IMR-90 (cell line): ENCODE measurements at regions not wholly inside any gene's neighbourhood (a gene's known extent, or its start where the extent isn't known, plus 50 kb on each side); places are given as distances from the start of the nearest gene placed in this dataset.

Experiments used
- ATAC-seq: fragments of 200-7000 bp; cut with Tn5 transposase; 2 replicates; pipeline ENCODE4 v1.9.1; 2020; ENCODE audit warnings: low read depth, mild to moderate bottlenecking, moderate library complexity
- BruUV-seq: library from RNA; stranded (reverse); fragments of 400-500 nt; replicated peaks from 2 replicates; lab custom pipeline; 2021; lab: Mats Ljungman, UMichigan
- CTCF ChIA-PET: fragments of 300-600 bp; formaldehyde crosslinking; extraction: SDS; loops from one replicate; lab custom pipeline; 2021; ENCODE audit warnings: antibody characterized with exemption; lab: Yijun Ruan, JAX
- POLR2A ChIA-PET: fragments of 300-600 bp; sonication (Branson Sonifier 250); formaldehyde crosslinking; loops from one replicate; lab custom pipeline; 2022; ENCODE audit warnings: antibody characterized with exemption; ENCODE audit not compliant: unreplicated experiment; lab: Charles Lee
- DNase-seq: peaks from one replicate; pipeline ENCODE4 v3.0.0; 2013
- H2AFZ ChIP-seq: replicated peaks from 2 replicates; pipeline ENCODE3; 2013; ENCODE audit warnings: low read length, mild to moderate bottlenecking; ENCODE audit not compliant: poor library complexity
- H2AK5ac ChIP-seq: 2 replicates; pipeline ENCODE4 v1.6.1; 2013; ENCODE audit warnings: low read depth, low read length, inconsistent platforms
- H2AK9ac ChIP-seq: replicated peaks from 2 replicates; pipeline ENCODE3; 2013; ENCODE audit warnings: mild to moderate bottlenecking, low read depth, low read length, moderate library complexity; ENCODE audit not compliant: poor library complexity
- H2BK120ac ChIP-seq: 2 replicates; pipeline ENCODE4 v1.6.1; 2013; ENCODE audit warnings: low read depth, low read length, inconsistent platforms
- H2BK15ac ChIP-seq: 3 replicates; pipeline ENCODE4 v1.6.1; 2013; ENCODE audit warnings: low read depth, low read length, inconsistent platforms
- H2BK20ac ChIP-seq: 2 replicates; pipeline ENCODE4 v1.6.1; 2013; ENCODE audit warnings: low read depth, mild to moderate bottlenecking, inconsistent platforms, low read length, moderate library complexity
- H2BK5ac ChIP-seq: 2 replicates; pipeline ENCODE4 v1.6.1; 2013; ENCODE audit warnings: mild to moderate bottlenecking, low read depth, low read length, inconsistent platforms; ENCODE audit not compliant: poor library complexity, severe bottlenecking
- H3K14ac ChIP-seq: replicated peaks from 2 replicates; pipeline ENCODE4 v1.6.1; 2013; ENCODE audit warnings: low read depth, low read length, inconsistent platforms
- H3K18ac ChIP-seq: 2 replicates; pipeline ENCODE4 v1.6.1; 2013; ENCODE audit warnings: low read depth, low read length, control low read depth
- H3K23ac ChIP-seq: 2 replicates; pipeline ENCODE4 v1.6.1; 2013; ENCODE audit warnings: low read depth, low read length, inconsistent platforms
- H3K27ac ChIP-seq: 2 replicates; pipeline ENCODE4 v1.5.1; 2013; ENCODE audit warnings: mild to moderate bottlenecking, control low read depth, low read length; ENCODE audit not compliant: insufficient read depth
- H3K27me3 ChIP-seq: 2 replicates; pipeline ENCODE4 v1.6.1; 2013; ENCODE audit warnings: low read length; ENCODE audit not compliant: control insufficient read depth, insufficient read depth
- H3K36me3 ChIP-seq: 2 replicates; pipeline ENCODE4 v1.6.1; 2013; ENCODE audit warnings: low read length, mixed read lengths; ENCODE audit not compliant: control insufficient read depth, insufficient read depth
- H3K4ac ChIP-seq: 2 replicates; pipeline ENCODE4 v1.6.1; 2013; ENCODE audit warnings: low read depth, low read length, inconsistent platforms
- H3K4me1 ChIP-seq: 2 replicates; pipeline ENCODE4 v1.6.1; 2013; ENCODE audit warnings: low read length, mixed read lengths; ENCODE audit not compliant: control insufficient read depth, insufficient read depth
- H3K4me2 ChIP-seq: 2 replicates; pipeline ENCODE4 v1.6.1; 2013; ENCODE audit warnings: low read depth, mild to moderate bottlenecking, control low read depth, low read length, moderate library complexity
- H3K4me3 ChIP-seq: 2 replicates; pipeline ENCODE4 v1.5.1; 2013; ENCODE audit warnings: low read depth, mild to moderate bottlenecking, control low read depth, low read length, moderate library complexity; ENCODE audit not compliant: insufficient read depth
- H3K56ac ChIP-seq: 2 replicates; pipeline ENCODE4 v1.6.1; 2013; ENCODE audit warnings: low read length, inconsistent platforms; ENCODE audit not compliant: insufficient read depth; ENCODE audit errors: extremely low read depth
- H3K79me1 ChIP-seq, 2 experiments: 2 replicates each; pipeline ENCODE4 v1.6.1; 2013; ENCODE audit warnings: low read length in 2 of 2, inconsistent platforms in 1 of 2, low read depth in 1 of 2
- H3K9ac ChIP-seq: 2 replicates; pipeline ENCODE4 v1.6.1; 2013; ENCODE audit warnings: low read depth, low read length, control low read depth
- H3K9me1 ChIP-seq: 2 replicates; pipeline ENCODE4 v1.6.1; 2013; ENCODE audit warnings: low read length, inconsistent platforms; ENCODE audit not compliant: insufficient read depth
- H3K9me3 ChIP-seq: 2 replicates; pipeline ENCODE4 v1.6.1; 2013; ENCODE audit warnings: low read length; ENCODE audit not compliant: control insufficient read depth, insufficient read depth
- H4K20me1 ChIP-seq: 2 replicates; pipeline ENCODE4 v1.6.1; 2013; ENCODE audit warnings: low read length, inconsistent platforms; ENCODE audit not compliant: insufficient read depth
- H4K5ac ChIP-seq: 2 replicates; pipeline ENCODE4 v1.6.1; 2013; ENCODE audit warnings: mild to moderate bottlenecking, low read depth, low read length, control low read depth
- H4K8ac ChIP-seq, 2 experiments: 2 replicates each; pipeline ENCODE4 v1.6.1; 2013; ENCODE audit warnings: low read depth in 2 of 2, low read length in 2 of 2, control low read depth in 1 of 2, inconsistent platforms in 1 of 2
- H4K91ac ChIP-seq: 2 replicates; pipeline ENCODE4 v1.6.1; 2013; ENCODE audit warnings: low read depth, low read length, inconsistent platforms; ENCODE audit not compliant: insufficient read depth
- BHLHE40 ChIP-seq: fragments of 150-350 bp; IDR thresholded peaks from 2 replicates; pipeline ENCODE4 v1.6.1; 2016; ENCODE audit warnings: mild to moderate bottlenecking, low read depth, low read length
- CEBPB ChIP-seq: IDR thresholded peaks from 2 replicates; pipeline ENCODE4 v1.6.1; 2012; ENCODE audit warnings: low read depth, low read length, improper control_type of control experiment
- FOS ChIP-seq: fragments of 150-350 bp; IDR thresholded peaks from 2 replicates; pipeline ENCODE4 v1.6.1; 2016; ENCODE audit warnings: low read depth, low read length
- MXI1 ChIP-seq: IDR thresholded peaks from 2 replicates; pipeline ENCODE4 v1.6.1; 2012; ENCODE audit warnings: low read depth, mild to moderate bottlenecking, low read length, moderate library complexity, borderline replicate concordance
- NFE2L2 ChIP-seq: fragments of 150-350 bp; IDR thresholded peaks from 2 replicates; pipeline ENCODE4 v1.6.1; 2016; ENCODE audit warnings: low read depth, mild to moderate bottlenecking, low read length
- POLR2A ChIP-seq: IDR thresholded peaks from 2 replicates; pipeline ENCODE4 v1.6.1; 2012; ENCODE audit warnings: mild to moderate bottlenecking, low read depth, low read length
- RCOR1 ChIP-seq: IDR thresholded peaks from 2 replicates; pipeline ENCODE4 v1.6.1; 2012; ENCODE audit warnings: mild to moderate bottlenecking, low read length, improper control_type of control experiment; ENCODE audit not compliant: insufficient replicate concordance
- RFX5 ChIP-seq: IDR thresholded peaks from 2 replicates; pipeline ENCODE4 v1.8.0; 2012; ENCODE audit warnings: low read depth, mild to moderate bottlenecking, low read length, moderate library complexity
- WGBS, 2 experiments: methylation state at CpG; one replicate each; pipeline versions ENCODE4 v1.1.5 to v1.1.7; 2013; ENCODE audit warnings: missing lambda C conversion rate in 2 of 2; ENCODE audit not compliant: insufficient read length in 1 of 2; ENCODE audit errors: extremely low coverage in 2 of 2; 5-methylcytosine and 5-hydroxymethylcytosine counted together
- dilution Hi-C: fragments of 300-500 bp; cut with HindIII; formaldehyde crosslinking; loops from one replicate; pipeline ENCODE4 v1.14.3; 2018; ENCODE audit warnings: low sequenced_read_pairs; ENCODE audit not compliant: unreplicated experiment
- in situ Hi-C: fragments of 300-500 bp; cut with MboI; formaldehyde crosslinking; loops from 3 replicates; pipeline ENCODE4 v1.14.3; 2019; ENCODE audit warnings: low sequenced_read_pairs, inconsistent platforms, mixed read lengths
- intact Hi-C: fragments of 100-400 bp; cut with micrococcal nuclease; formaldehyde crosslinking; loops from 2 replicates; pipeline ENCODE4 v1.10.0; 2022
- TF ChIP-seq, protein P1 (sequence below): conservative IDR thresholded peaks from 2 replicates; pipeline ENCODE4 v1.5.1; 2012; ENCODE audit warnings: mild to moderate bottlenecking, low read depth, low read length, improper control_type of control experiment
- TF ChIP-seq, protein P2 (sequence below): fragments of 150-350 bp; IDR thresholded peaks from 2 replicates; pipeline ENCODE4 v1.6.1; 2017; ENCODE audit warnings: mild to moderate bottlenecking, antibody characterized with exemption, low read length, low read depth

DNA sequence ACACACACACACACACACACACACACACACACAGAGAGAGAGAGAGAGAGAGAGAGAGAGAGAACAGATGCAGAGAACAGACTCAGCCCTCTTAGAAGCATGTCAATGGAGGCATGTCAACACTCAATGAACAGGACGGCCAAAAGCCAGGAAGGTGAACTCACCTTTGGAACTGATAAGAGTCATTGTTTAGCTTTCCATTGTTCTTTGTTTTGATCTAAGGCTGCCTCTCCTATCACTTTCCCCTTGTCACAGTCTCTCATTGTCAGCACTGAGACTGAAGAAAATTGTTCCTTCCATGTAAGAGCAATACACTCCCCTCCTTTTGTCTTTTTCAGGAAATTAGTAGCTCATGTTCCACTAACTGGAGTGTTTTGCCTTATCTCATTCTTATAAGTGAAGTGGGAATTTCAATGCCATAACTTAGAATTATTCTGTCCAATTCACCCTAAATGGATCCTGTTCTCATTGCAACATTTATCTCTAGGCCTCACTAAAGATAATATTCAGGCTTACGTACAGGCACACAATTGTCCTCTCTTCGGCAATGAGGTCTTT, 218.0 kb downstream of the DUSP6 start:
- no peak for DNase-seq

More for the DNA sequence above, 218.0 kb downstream of the DUSP6 start:
- H3K14ac ChIP-seq: no peak overlapping the region
- H2AFZ ChIP-seq: no peak overlapping the region
- no peak overlapping the region for H3K9ac ChIP-seq
- H3K4ac ChIP-seq: no peak overlapping the region
- H3K36me3 ChIP-seq: no peaks in the 10 kb centered on the region
- H3K79me1 ChIP-seq: no peaks in the 10 kb centered on the region
- no peak overlapping the region for H3K4me3 ChIP-seq
- no CpG with 5 or more reads among the region's 3 CpGs for WGBS, 2 experiments
- no peak overlapping the region for H3K23ac ChIP-seq
- no peak overlapping the region for H3K27ac ChIP-seq
- H4K20me1 ChIP-seq: no peaks in the 10 kb centered on the region
- H3K4me2 ChIP-seq: no peak overlapping the region
- H2BK5ac ChIP-seq: no peak overlapping the region
- no peak for ATAC-seq
- H2BK15ac ChIP-seq: no peak overlapping the region
- in situ Hi-C loops: no loop called here
- intact Hi-C loops: no loop called here
- no peak overlapping the region for H2AK5ac ChIP-seq
- TF ChIP-seq, protein P1, sequence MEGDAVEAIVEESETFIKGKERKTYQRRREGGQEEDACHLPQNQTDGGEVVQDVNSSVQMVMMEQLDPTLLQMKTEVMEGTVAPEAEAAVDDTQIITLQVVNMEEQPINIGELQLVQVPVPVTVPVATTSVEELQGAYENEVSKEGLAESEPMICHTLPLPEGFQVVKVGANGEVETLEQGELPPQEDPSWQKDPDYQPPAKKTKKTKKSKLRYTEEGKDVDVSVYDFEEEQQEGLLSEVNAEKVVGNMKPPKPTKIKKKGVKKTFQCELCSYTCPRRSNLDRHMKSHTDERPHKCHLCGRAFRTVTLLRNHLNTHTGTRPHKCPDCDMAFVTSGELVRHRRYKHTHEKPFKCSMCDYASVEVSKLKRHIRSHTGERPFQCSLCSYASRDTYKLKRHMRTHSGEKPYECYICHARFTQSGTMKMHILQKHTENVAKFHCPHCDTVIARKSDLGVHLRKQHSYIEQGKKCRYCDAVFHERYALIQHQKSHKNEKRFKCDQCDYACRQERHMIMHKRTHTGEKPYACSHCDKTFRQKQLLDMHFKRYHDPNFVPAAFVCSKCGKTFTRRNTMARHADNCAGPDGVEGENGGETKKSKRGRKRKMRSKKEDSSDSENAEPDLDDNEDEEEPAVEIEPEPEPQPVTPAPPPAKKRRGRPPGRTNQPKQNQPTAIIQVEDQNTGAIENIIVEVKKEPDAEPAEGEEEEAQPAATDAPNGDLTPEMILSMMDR: no peak
- TF ChIP-seq CEBPB: no peak
- no peak for TF ChIP-seq MXI1
- no peak for TF ChIP-seq RFX5
- TF ChIP-seq, protein P2, sequence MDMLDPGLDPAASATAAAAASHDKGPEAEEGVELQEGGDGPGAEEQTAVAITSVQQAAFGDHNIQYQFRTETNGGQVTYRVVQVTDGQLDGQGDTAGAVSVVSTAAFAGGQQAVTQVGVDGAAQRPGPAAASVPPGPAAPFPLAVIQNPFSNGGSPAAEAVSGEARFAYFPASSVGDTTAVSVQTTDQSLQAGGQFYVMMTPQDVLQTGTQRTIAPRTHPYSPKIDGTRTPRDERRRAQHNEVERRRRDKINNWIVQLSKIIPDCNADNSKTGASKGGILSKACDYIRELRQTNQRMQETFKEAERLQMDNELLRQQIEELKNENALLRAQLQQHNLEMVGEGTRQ: no peak
- no peak for TF ChIP-seq NFE2L2
- TF ChIP-seq RCOR1: no peak
- TF ChIP-seq BHLHE40: no peak
- no peak for TF ChIP-seq FOS
- no peak for TF ChIP-seq POLR2A
- no peak overlapping the region for H4K91ac ChIP-seq
- H3K9me3 ChIP-seq: no peaks in the 10 kb centered on the region
- H2BK20ac ChIP-seq: no peak overlapping the region
- dilution Hi-C loops: no loop called here
- H4K8ac ChIP-seq: no peak overlapping the region
- H3K18ac ChIP-seq: no peak overlapping the region
- no peak overlapping the region for H2AK9ac ChIP-seq
- H3K27me3 ChIP-seq: no peaks in the 10 kb centered on the region
- H3K9me1 ChIP-seq: no peaks in the 10 kb centered on the region
- POLR2A ChIA-PET: no interaction called here
- CTCF ChIA-PET: no interaction called here
- BruUV-seq: no TSS peak
- no peak overlapping the region for H4K5ac ChIP-seq
- no peaks in the 10 kb centered on the region; the same call in 1 of the 2 replicates for H3K4me1 ChIP-seq
- no peak overlapping the region for H3K56ac ChIP-seq
- H2BK120ac ChIP-seq: no peak overlapping the region
